ENCODE measurements at regions not wholly inside any gene's neighbourhood (a gene's known extent, or its start where the extent isn't known, plus 50 kb on each side); places are given as distances from the start of the nearest gene placed in this dataset.

DNA sequence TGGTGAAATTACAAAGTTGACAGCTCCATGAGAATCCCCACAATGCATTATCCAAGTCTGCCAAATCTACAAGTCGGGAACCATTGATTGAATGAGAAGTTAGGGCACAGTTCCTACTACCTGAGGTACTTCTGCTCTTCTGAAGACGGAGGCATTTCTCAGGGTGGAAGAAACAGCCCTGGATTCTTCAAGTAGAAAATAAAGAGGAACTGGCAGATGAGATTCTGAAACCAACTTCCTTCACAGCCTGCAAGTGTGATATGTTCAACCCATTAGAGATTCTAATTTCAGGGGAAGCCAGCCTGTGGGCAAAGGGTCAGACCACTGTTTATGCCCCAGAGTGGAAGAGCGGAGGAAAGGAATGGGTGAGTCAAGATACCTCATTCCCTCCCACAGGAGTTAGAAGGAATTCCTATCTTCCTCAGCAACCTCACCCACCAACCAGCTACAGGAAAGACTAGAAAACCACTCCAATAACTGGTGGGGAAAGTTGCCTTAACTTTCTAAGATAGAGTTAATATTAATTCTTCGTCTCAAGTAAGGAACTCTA lies 50.5 kb upstream of the BMPER start:
- peak; percentile 95 for DNase-seq

Data from HCEC 1CT (cell line).